Transverse colon (tissue), 4 donors: ENCODE measurements at regions not wholly inside any gene's neighbourhood (a gene's known extent, or its start where the extent isn't known, plus 50 kb on each side); places are given as distances from the start of the nearest gene placed in this dataset.

ENCODE experiments used
- DNase-seq: peaks from one replicate; pipeline ENCODE4 v3.0.0-alpha.2; 2019
- H3K27ac ChIP-seq, 4 donors: fragments of 200-600 bp; sonication (generic); 2 replicates each; pipeline ENCODE4 v1.5.1; 2016 to 2018; ENCODE audit warnings: inconsistent platforms in 4 of 4
- H3K27me3 ChIP-seq: fragments of 200-600 bp; sonication (generic); 2 replicates; pipeline ENCODE4 v1.5.1; 2017; ENCODE audit warnings: inconsistent platforms
- H3K36me3 ChIP-seq, 4 donors: fragments of 200-600 bp; sonication (generic); 2 replicates each; pipeline ENCODE4 v1.5.1; 2017 to 2019; ENCODE audit warnings: inconsistent platforms in 4 of 4
- H3K4me1 ChIP-seq, 4 donors: fragments of 200-600 bp; sonication (generic); 2 replicates each; pipeline ENCODE4 v1.5.1; 2017 to 2020; ENCODE audit warnings: inconsistent platforms in 4 of 4
- H3K4me3 ChIP-seq, 4 donors: fragments of 200-600 bp; sonication (generic); 1 replicate in 1 of 4; 2 replicates in 3 of 4; pipeline versions ENCODE4 v1.5.1 to v1.6.1; 2017 to 2019; ENCODE audit warnings: inconsistent platforms in 4 of 4
- H3K9me3 ChIP-seq, 2 donors: fragments of 200-600 bp; sonication (generic); 2 replicates each; pipeline ENCODE4 v1.5.1; 2017 to 2019; ENCODE audit warnings: inconsistent platforms in 2 of 2
- CTCF ChIP-seq, 5 experiments: fragments of 200-600 bp in 3 of 5; fragments of 450-650 bp in 2 of 5; sonication (generic) in 3 of 5; IDR thresholded peaks; 1 replicate in 2 of 5; 2 replicates in 3 of 5; pipeline ENCODE4 v1.5.1; 2016 to 2017; ENCODE audit warnings: antibody characterized with exemption in 5 of 5, inconsistent platforms in 3 of 5, mild to moderate bottlenecking in 2 of 5, moderate library complexity in 1 of 5
- EP300 ChIP-seq: sonication (generic); formaldehyde crosslinking; IDR thresholded peaks from one replicate; pipeline ENCODE4 v1.6.1; 2017; ENCODE audit warnings: antibody characterized with exemption, low read depth
- POLR2A ChIP-seq: fragments of 450-650 bp; IDR thresholded peaks from one replicate; pipeline ENCODE4 v1.6.1; 2016; ENCODE audit warnings: antibody characterized with exemption, mild to moderate bottlenecking, moderate library complexity
- POLR2AphosphoS5 ChIP-seq, 3 donors: sonication (generic); formaldehyde crosslinking; IDR thresholded peaks; one replicate each; pipeline ENCODE4 v1.6.1; 2016; ENCODE audit warnings: antibody characterized with exemption in 3 of 3
- WGBS, 2 donors: methylation state at CpG; one replicate each; pipeline ENCODE4 v1.1.5; 2018; ENCODE audit warnings: low coverage in 1 of 2; 5-methylcytosine and 5-hydroxymethylcytosine counted together
- in situ Hi-C, 4 donors: fragments of 200-750 bp; cut with MboI; loops; one replicate each; pipeline versions ENCODE4 v1.15.0 to v1.15.1; 2017; ENCODE audit warnings: low sequenced_read_pairs in 3 of 4, low pct_ligation_motif_present in 1 of 4, low pct_unique_long_range_greater_than_20kb in 1 of 4
- intact Hi-C: fragments of 100-400 bp; cut with DNase I; formaldehyde crosslinking; loops from one replicate; pipeline ENCODE4 v1.15.1; 2023; ENCODE audit warnings: low total_unique reads

GRCh38 chr1:79603843-79604242 lies 597.3 kb upstream of the ADGRL4 start:
- intact Hi-C loops, result no loop called here
- Histone ChIP-seq H3K36me3 (no peaks in the 10 kb centered on the region), H3K4me3 (no peak overlapping the region), H3K27ac (no peak overlapping the region), H3K4me1 (no peaks in the 10 kb centered on the region), H3K9me3 (no peaks in the 10 kb centered on the region), H3K27me3 (no peaks in the 10 kb centered on the region)
- DNase-seq, result no peak
- in situ Hi-C loops, result no loop called here
- 58 to 71% methylated on average over 2 of the region's 2 CpGs for WGBS, 2 donors
- TF ChIP-seq POLR2AphosphoS5 (IDR thresholded peaks at IDR 0.05) (no peak), EP300 (no peak), POLR2A (no peak), CTCF (IDR thresholded peaks at IDR 0.05) (no peak)

GRCh38 chr1:79599257-79599656 lies 592.7 kb upstream of the ADGRL4 start:
- Histone ChIP-seq H3K36me3 (no peaks in the 10 kb centered on the region), H3K27ac (no peak overlapping the region), H3K4me1 (no peaks in the 10 kb centered on the region), H3K9me3 (no peaks in the 10 kb centered on the region), H3K4me3 (no peak overlapping the region), H3K27me3 (no peaks in the 10 kb centered on the region)
- TF ChIP-seq POLR2A (no peak), CTCF (IDR thresholded peaks at IDR 0.05) (no peak), POLR2AphosphoS5 (IDR thresholded peaks at IDR 0.05) (no peak), EP300 (no peak)
- in situ Hi-C loops, result no loop called here
- DNase-seq, result no peak
- 86 to 87% methylated on average over 2 of the region's 2 CpGs for WGBS, 2 donors
- intact Hi-C loops, result no loop called here

GRCh38 chr1:79595931-79596330 lies 589.4 kb upstream of the ADGRL4 start:
- in situ Hi-C loops, result no loop called here

GRCh38 chr1:79594121-79594698 lies 587.7 kb upstream of the ADGRL4 start:
- in situ Hi-C loops, result no loop called here

More at GRCh38 chr1:79595931-79596330, 589.4 kb upstream of the ADGRL4 start:
- H3K27ac ChIP-seq, result no peak overlapping the region
- no peaks in the 10 kb centered on the region for H3K9me3 ChIP-seq
- DNase-seq, result no peak
- H3K36me3 ChIP-seq, result no peaks in the 10 kb centered on the region
- WGBS, 2 donors, result 63 to 88% methylated on average over 1 of the region's 1 CpG
- no peak for TF ChIP-seq POLR2A
- no peak for TF ChIP-seq POLR2AphosphoS5 (IDR thresholded peaks at IDR 0.05)
- TF ChIP-seq EP300, result no peak
- TF ChIP-seq CTCF (IDR thresholded peaks at IDR 0.05), result no peak
- intact Hi-C loops, result no loop called here
- H3K27me3 ChIP-seq, result no peaks in the 10 kb centered on the region
- no peak overlapping the region for H3K4me3 ChIP-seq
- no peaks in the 10 kb centered on the region for H3K4me1 ChIP-seq

More at GRCh38 chr1:79594121-79594698, 587.7 kb upstream of the ADGRL4 start:
- no peak for DNase-seq
- intact Hi-C loops, result no loop called here
- no peaks in the 10 kb centered on the region for H3K4me1 ChIP-seq
- H3K27ac ChIP-seq, result no peak overlapping the region
- H3K4me3 ChIP-seq, result no peak overlapping the region
- no peaks in the 10 kb centered on the region for H3K36me3 ChIP-seq
- no peaks in the 10 kb centered on the region for H3K27me3 ChIP-seq
- H3K9me3 ChIP-seq, result no peaks in the 10 kb centered on the region
- 82 to 83% methylated on average over 6 to 17 of the region's 17 CpGs for WGBS, 2 donors
- TF ChIP-seq EP300 (no peak), POLR2AphosphoS5 (IDR thresholded peaks at IDR 0.05) (no peak), CTCF (IDR thresholded peaks at IDR 0.05) (no peak), POLR2A (no peak)
